HCT116 (cell line): ENCODE measurements at regions not wholly inside any gene's neighbourhood (a gene's known extent, or its start where the extent isn't known, plus 50 kb on each side); places are given as distances from the start of the nearest gene placed in this dataset.

Experiments
- EZH2 ChIP-seq: fragments of 200-600 bp; sonication (generic); IDR thresholded peaks from 2 replicates; pipeline ENCODE4 v1.6.1; 2017; ENCODE audit warnings: antibody characterized with exemption, mixed run types
- JUND ChIP-seq: IDR thresholded peaks from 2 replicates; pipeline ENCODE4 v1.6.1; 2012
- POLR2A ChIP-seq: IDR thresholded peaks from 2 replicates; pipeline ENCODE4 v1.7.0; 2011; ENCODE audit warnings: borderline replicate concordance; ENCODE audit not compliant: insufficient read depth, insufficient read length; ENCODE audit errors: extremely low read depth
- POLR2AphosphoS5 ChIP-seq: IDR thresholded peaks from 2 replicates; pipeline ENCODE4 v1.6.1; 2011; ENCODE audit warnings: mild to moderate bottlenecking, low read depth, low read length, moderate library complexity
- SRF ChIP-seq: IDR thresholded peaks from 2 replicates; pipeline ENCODE4 v1.6.1; 2012; ENCODE audit warnings: low read depth
- ZNF274 ChIP-seq: fragments of 200-500 bp; sonication (Bioruptor generic); IDR thresholded peaks from 2 replicates; pipeline ENCODE4 v1.6.1; 2014; ENCODE audit warnings: mild to moderate bottlenecking, low read depth, low read length, inconsistent platforms
- TF ChIP-seq, protein P1 (sequence below), 3 experiments: fragments of 200-600 bp in 1 of 3; sonication (generic) in 1 of 3; IDR thresholded peaks in 2 of 3; conservative IDR thresholded peaks in 1 of 3; 2 replicates each; pipeline ENCODE4 v1.5.1; 2012 to 2017; ENCODE audit warnings: low read depth in 2 of 3, low read length in 2 of 3, antibody characterized with exemption in 1 of 3, borderline replicate concordance in 1 of 3, control low read depth in 1 of 3, mild to moderate bottlenecking in 1 of 3, mixed read lengths in 1 of 3, mixed run types in 1 of 3, moderate library complexity in 1 of 3; ENCODE audit not compliant: insufficient read depth in 1 of 3
- TF ChIP-seq, protein P2 (sequence below): IDR thresholded peaks from 2 replicates; pipeline ENCODE4 v1.6.1; 2012

DNA sequence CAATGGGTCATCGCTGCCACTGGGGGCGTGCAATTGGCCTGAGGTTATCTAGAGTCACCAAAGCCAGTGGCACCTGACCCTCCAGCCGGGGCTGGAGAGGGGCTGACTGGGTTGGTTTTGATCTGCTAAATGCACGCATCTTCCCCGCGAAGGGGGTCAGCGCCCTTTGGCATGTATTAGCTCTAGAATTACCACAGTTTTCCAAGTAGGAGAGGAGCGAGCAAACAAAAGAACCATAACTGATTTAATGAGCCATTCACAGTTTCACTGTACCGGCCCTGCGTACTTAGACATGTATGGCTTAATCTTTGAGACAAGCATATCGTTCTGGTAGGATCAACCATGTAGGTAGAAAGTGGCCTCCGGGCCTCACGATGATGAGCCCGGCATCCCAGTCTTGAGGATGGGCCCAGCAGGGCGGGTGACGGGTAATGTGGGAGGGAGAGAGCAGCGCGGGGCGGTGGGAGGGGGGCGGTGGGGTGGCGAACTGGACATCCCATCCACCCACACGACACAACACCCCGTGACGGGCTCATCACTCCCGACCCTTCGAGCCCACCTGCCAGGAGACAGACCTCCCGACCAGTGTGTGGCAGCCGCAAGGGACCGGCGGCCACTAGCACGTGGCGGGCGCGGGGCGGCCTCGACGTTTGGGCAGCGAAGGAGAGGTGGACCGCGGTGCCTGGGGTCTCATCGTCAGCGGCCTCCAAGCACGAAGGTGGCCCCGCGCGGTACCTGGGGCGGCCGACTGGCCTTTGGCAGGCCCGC, 1957.5 kb upstream of the DEFB115 start:
- TF ChIP-seq SRF (no peak), POLR2AphosphoS5 (no peak), JUND (no peak), POLR2A (no peak), EZH2 (no peak), ZNF274 (no peak)
- TF ChIP-seq, protein P1, sequence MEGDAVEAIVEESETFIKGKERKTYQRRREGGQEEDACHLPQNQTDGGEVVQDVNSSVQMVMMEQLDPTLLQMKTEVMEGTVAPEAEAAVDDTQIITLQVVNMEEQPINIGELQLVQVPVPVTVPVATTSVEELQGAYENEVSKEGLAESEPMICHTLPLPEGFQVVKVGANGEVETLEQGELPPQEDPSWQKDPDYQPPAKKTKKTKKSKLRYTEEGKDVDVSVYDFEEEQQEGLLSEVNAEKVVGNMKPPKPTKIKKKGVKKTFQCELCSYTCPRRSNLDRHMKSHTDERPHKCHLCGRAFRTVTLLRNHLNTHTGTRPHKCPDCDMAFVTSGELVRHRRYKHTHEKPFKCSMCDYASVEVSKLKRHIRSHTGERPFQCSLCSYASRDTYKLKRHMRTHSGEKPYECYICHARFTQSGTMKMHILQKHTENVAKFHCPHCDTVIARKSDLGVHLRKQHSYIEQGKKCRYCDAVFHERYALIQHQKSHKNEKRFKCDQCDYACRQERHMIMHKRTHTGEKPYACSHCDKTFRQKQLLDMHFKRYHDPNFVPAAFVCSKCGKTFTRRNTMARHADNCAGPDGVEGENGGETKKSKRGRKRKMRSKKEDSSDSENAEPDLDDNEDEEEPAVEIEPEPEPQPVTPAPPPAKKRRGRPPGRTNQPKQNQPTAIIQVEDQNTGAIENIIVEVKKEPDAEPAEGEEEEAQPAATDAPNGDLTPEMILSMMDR (IDR thresholded peaks at IDR 0.05 in 2 of 3, conservative IDR thresholded peaks at IDR 0.05 in 1 of 3; ENCODE audit: borderline replicate concordance in 1 of 3, insufficient read depth in 1 of 3, low read depth in 2 of 3, low read length in 2 of 3) = no peak
- TF ChIP-seq, protein P2, sequence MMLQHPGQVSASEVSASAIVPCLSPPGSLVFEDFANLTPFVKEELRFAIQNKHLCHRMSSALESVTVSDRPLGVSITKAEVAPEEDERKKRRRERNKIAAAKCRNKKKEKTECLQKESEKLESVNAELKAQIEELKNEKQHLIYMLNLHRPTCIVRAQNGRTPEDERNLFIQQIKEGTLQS = no peak
